Mesendoderm (in vitro differentiated cells): ENCODE measurements at regions not wholly inside any gene's neighbourhood (a gene's known extent, or its start where the extent isn't known, plus 50 kb on each side); places are given as distances from the start of the nearest gene placed in this dataset.

Experiments
- DNase-seq: peaks from one replicate; pipeline ENCODE4 v3.0.0; 2013
- H2AK5ac ChIP-seq: 2 replicates; pipeline ENCODE4 v1.6.1; 2013; ENCODE audit warnings: low read length, inconsistent platforms
- H2BK120ac ChIP-seq: 2 replicates; pipeline ENCODE4 v1.6.1; 2013; ENCODE audit warnings: low read depth, mild to moderate bottlenecking, low read length, moderate library complexity, mixed read lengths
- H2BK15ac ChIP-seq: replicated peaks from 2 replicates; pipeline ENCODE4 v1.6.1; 2013; ENCODE audit warnings: low read depth, mild to moderate bottlenecking, moderate library complexity
- H2BK5ac ChIP-seq: 2 replicates; pipeline ENCODE4 v1.6.1; 2013; ENCODE audit warnings: low read length, inconsistent platforms
- H3K18ac ChIP-seq: 2 replicates; pipeline ENCODE4 v1.6.1; 2013; ENCODE audit warnings: mild to moderate bottlenecking, low read length, mixed read lengths
- H3K23ac ChIP-seq: one replicate; pipeline ENCODE4 v1.6.1; 2013; ENCODE audit warnings: low read length
- H3K27ac ChIP-seq: 2 replicates; pipeline ENCODE4 v1.5.1; 2013; ENCODE audit warnings: low read depth, mild to moderate bottlenecking, inconsistent platforms, low read length, moderate library complexity
- H3K27me3 ChIP-seq: 2 replicates; pipeline ENCODE4 v1.6.1; 2013; ENCODE audit warnings: low read length, control low read depth, mild to moderate bottlenecking, inconsistent platforms; ENCODE audit not compliant: insufficient read depth, poor library complexity
- H3K36me3 ChIP-seq: 2 replicates; pipeline ENCODE4 v1.6.1; 2013; ENCODE audit warnings: low read length, inconsistent platforms; ENCODE audit not compliant: control insufficient read depth, insufficient read depth
- H3K4ac ChIP-seq: one replicate; pipeline ENCODE4 v1.6.1; 2013; ENCODE audit warnings: low read depth, mild to moderate bottlenecking, low read length, moderate library complexity
- H3K4me1 ChIP-seq: 2 replicates; pipeline ENCODE4 v1.6.1; 2013; ENCODE audit warnings: low read depth, low read length, inconsistent platforms; ENCODE audit not compliant: control insufficient read depth
- H3K4me2 ChIP-seq: 2 replicates; pipeline ENCODE4 v1.6.1; 2013; ENCODE audit warnings: low read length
- H3K4me3 ChIP-seq: 2 replicates; pipeline ENCODE4 v1.5.1; 2013; ENCODE audit warnings: mild to moderate bottlenecking, low read length
- H3K56ac ChIP-seq: one replicate; pipeline ENCODE4 v1.6.1; 2013; ENCODE audit warnings: low read length
- H3K79me1 ChIP-seq: 2 replicates; pipeline ENCODE4 v1.6.1; 2013; ENCODE audit warnings: low read length, inconsistent platforms
- H3K79me2 ChIP-seq: 2 replicates; pipeline ENCODE4 v1.6.1; 2013; ENCODE audit warnings: mild to moderate bottlenecking, low read length; ENCODE audit not compliant: control insufficient read depth, insufficient read depth
- H3K9ac ChIP-seq: 2 replicates; pipeline ENCODE4 v1.6.1; 2013; ENCODE audit warnings: low read length, inconsistent platforms
- H4K5ac ChIP-seq: one replicate; pipeline ENCODE4 v1.6.1; 2013; ENCODE audit warnings: low read length
- H4K8ac ChIP-seq: one replicate; pipeline ENCODE4 v1.6.1; 2013; ENCODE audit warnings: low read depth, mild to moderate bottlenecking, control low read depth, low read length, moderate library complexity
- WGBS: extraction: QIAGEN DNeasy Blood & Tissue Kit; methylation state at CpG from one replicate; pipeline ENCODE4 v1.1.7; 2013; ENCODE audit warnings: low lambda C conversion rate, missing lambda C conversion rate; ENCODE audit not compliant: insufficient coverage; ENCODE audit errors: extremely low coverage; 5-methylcytosine and 5-hydroxymethylcytosine counted together

GRCh38 chr10:90440870-90441269 is 417.0 kb downstream of the HTR7 start:
- no peak overlapping the region for H3K4ac ChIP-seq
- WGBS, result no CpG with 5 or more reads among the region's 2 CpGs

GRCh38 chr10:90443342-90443741 is 414.5 kb downstream of the HTR7 start:
- H2BK120ac ChIP-seq, result no peak overlapping the region
- no peaks in the 10 kb centered on the region for H3K27me3 ChIP-seq
- DNase-seq, result no peak
- no peak overlapping the region for H3K9ac ChIP-seq
- no peaks in the 10 kb centered on the region for H3K79me2 ChIP-seq
- no peak overlapping the region for H3K18ac ChIP-seq
- H3K4me1 ChIP-seq, result no peaks in the 10 kb centered on the region
- no peak overlapping the region for H2BK5ac ChIP-seq
- H3K56ac ChIP-seq, result no peak overlapping the region
- H3K27ac ChIP-seq, result no peak overlapping the region
- H3K23ac ChIP-seq, result no peak overlapping the region
- no peak overlapping the region for H4K5ac ChIP-seq
- no CpG with 5 or more reads among the region's 3 CpGs for WGBS
- no peak overlapping the region for H3K4me2 ChIP-seq
- H3K36me3 ChIP-seq, result no peaks in the 10 kb centered on the region
- no peak overlapping the region for H4K8ac ChIP-seq
- no peak overlapping the region for H2BK15ac ChIP-seq
- no peaks in the 10 kb centered on the region for H3K79me1 ChIP-seq
- no peak overlapping the region for H2AK5ac ChIP-seq
- H3K4me3 ChIP-seq, result no peak overlapping the region
- no peak overlapping the region for H3K4ac ChIP-seq

More at GRCh38 chr10:90440870-90441269, 417.0 kb downstream of the HTR7 start:
- no peak for DNase-seq
- no peak overlapping the region for H4K5ac ChIP-seq
- H3K36me3 ChIP-seq, result no peaks in the 10 kb centered on the region
- H3K18ac ChIP-seq, result no peak overlapping the region
- H3K4me2 ChIP-seq, result no peak overlapping the region
- H2BK15ac ChIP-seq, result no peak overlapping the region
- no peaks in the 10 kb centered on the region for H3K79me2 ChIP-seq
- H3K4me3 ChIP-seq, result no peak overlapping the region
- H3K27me3 ChIP-seq, result no peaks in the 10 kb centered on the region
- H2BK5ac ChIP-seq, result no peak overlapping the region
- H4K8ac ChIP-seq, result no peak overlapping the region
- H3K9ac ChIP-seq, result no peak overlapping the region
- H3K79me1 ChIP-seq, result no peaks in the 10 kb centered on the region
- no peak overlapping the region for H2AK5ac ChIP-seq
- no peak overlapping the region for H3K56ac ChIP-seq
- H2BK120ac ChIP-seq, result no peak overlapping the region
- no peak overlapping the region for H3K27ac ChIP-seq
- H3K23ac ChIP-seq, result no peak overlapping the region
- no peaks in the 10 kb centered on the region for H3K4me1 ChIP-seq

- no peak overlapping the region for H3K4me2 ChIP-seq
- no peak overlapping the region for H3K4ac ChIP-seq
- no peaks in the 10 kb centered on the region for H3K36me3 ChIP-seq
- no peaks in the 10 kb centered on the region for H3K4me1 ChIP-seq
- H3K56ac ChIP-seq, result no peak overlapping the region
- H2BK120ac ChIP-seq, result no peak overlapping the region
- H2BK15ac ChIP-seq, result no peak overlapping the region
- no peak overlapping the region for H3K27ac ChIP-seq
- H3K27me3 ChIP-seq, result no peaks in the 10 kb centered on the region
- no peak overlapping the region for H3K18ac ChIP-seq
- H3K9ac ChIP-seq, result no peak overlapping the region
- H3K79me2 ChIP-seq, result no peaks in the 10 kb centered on the region
- no peaks in the 10 kb centered on the region for H3K79me1 ChIP-seq
- no peak overlapping the region for H2BK5ac ChIP-seq
- no peak overlapping the region for H3K4me3 ChIP-seq
- DNase-seq, result no peak
- no CpG with 5 or more reads among the region's 3 CpGs for WGBS
- H4K5ac ChIP-seq, result no peak overlapping the region
- H2AK5ac ChIP-seq, result no peak overlapping the region
- H3K23ac ChIP-seq, result no peak overlapping the region
- H4K8ac ChIP-seq, result no peak overlapping the region
Measured at GRCh38 chr10:90447831-90448230, 410.0 kb downstream of the HTR7 start.

GRCh38 chr10:90450797-90451196 is 407.0 kb downstream of the HTR7 start:
- Histone ChIP-seq H3K9ac (no peak overlapping the region), H2BK5ac (no peak overlapping the region), H2BK15ac (no peak overlapping the region), H3K27me3 (no peaks in the 10 kb centered on the region), H4K8ac (no peak overlapping the region), H3K79me1 (no peaks in the 10 kb centered on the region), H3K79me2 (no peaks in the 10 kb centered on the region), H3K36me3 (no peaks in the 10 kb centered on the region), H3K4me2 (no peak overlapping the region), H2BK120ac (no peak overlapping the region), H3K4me1 (no peaks in the 10 kb centered on the region), H2AK5ac (no peak overlapping the region), H3K23ac (no peak overlapping the region), H4K5ac (no peak overlapping the region), H3K56ac (no peak overlapping the region), H3K27ac (no peak overlapping the region), H3K18ac (no peak overlapping the region), H3K4me3 (no peak overlapping the region), H3K4ac (no peak overlapping the region)
- DNase-seq, result no peak

GRCh38 chr10:90451283-90451682 is 406.6 kb downstream of the HTR7 start:
- H3K9ac ChIP-seq, result no peak overlapping the region
- no peak overlapping the region for H4K8ac ChIP-seq
- no peak overlapping the region for H2BK15ac ChIP-seq
- no peak overlapping the region for H3K4ac ChIP-seq
- no peaks in the 10 kb centered on the region for H3K79me2 ChIP-seq
- H2AK5ac ChIP-seq, result no peak overlapping the region
- no peak for DNase-seq
- no peak overlapping the region for H3K4me2 ChIP-seq
- H3K79me1 ChIP-seq, result no peaks in the 10 kb centered on the region
- no peaks in the 10 kb centered on the region for H3K36me3 ChIP-seq
- no peaks in the 10 kb centered on the region for H3K27me3 ChIP-seq
- no CpG with 5 or more reads among the region's 1 CpG for WGBS
- no peak overlapping the region for H3K4me3 ChIP-seq
- no peak overlapping the region for H3K23ac ChIP-seq
- H3K4me1 ChIP-seq, result no peaks in the 10 kb centered on the region
- H3K27ac ChIP-seq, result no peak overlapping the region
- no peak overlapping the region for H3K18ac ChIP-seq
- H3K56ac ChIP-seq, result no peak overlapping the region
- no peak overlapping the region for H2BK5ac ChIP-seq
- no peak overlapping the region for H4K5ac ChIP-seq
- no peak overlapping the region for H2BK120ac ChIP-seq

GRCh38 chr10:90458054-90458453 is 399.8 kb downstream of the HTR7 start:
- no peak overlapping the region for H2BK5ac ChIP-seq
- H3K56ac ChIP-seq, result no peak overlapping the region
- H4K8ac ChIP-seq, result no peak overlapping the region
- H3K27ac ChIP-seq, result no peak overlapping the region
- DNase-seq, result no peak
- no peaks in the 10 kb centered on the region for H3K36me3 ChIP-seq
- no peak overlapping the region for H3K4me3 ChIP-seq
- no peak overlapping the region for H2BK15ac ChIP-seq
- no peak overlapping the region for H2AK5ac ChIP-seq
- H3K79me1 ChIP-seq, result no peaks in the 10 kb centered on the region
- no peak overlapping the region for H3K4me2 ChIP-seq
- H4K5ac ChIP-seq, result no peak overlapping the region
- H3K18ac ChIP-seq, result no peak overlapping the region
- H3K27me3 ChIP-seq, result no peaks in the 10 kb centered on the region
- no peak overlapping the region for H3K4ac ChIP-seq
- no peaks in the 10 kb centered on the region for H3K4me1 ChIP-seq
- no peak overlapping the region for H2BK120ac ChIP-seq
- no peaks in the 10 kb centered on the region for H3K79me2 ChIP-seq
- H3K23ac ChIP-seq, result no peak overlapping the region
- no peak overlapping the region for H3K9ac ChIP-seq
- WGBS, result no CpG with 5 or more reads among the region's 1 CpG
